Activated CD8-positive, alpha-beta T cell treated with anti-CD3 and anti-CD28 coated beads, Interleukin-2, amount 10 ng/mL, durations not matched to agents 7 days and 5 days (primary cell): ENCODE measurements at regions not wholly inside any gene's neighbourhood (a gene's known extent, or its start where the extent isn't known, plus 50 kb on each side); places are given as distances from the start of the nearest gene placed in this dataset.
A peak's percentile ranks its signal among the peaks of the same experiment; 100 is the strongest.

Source experiments
- ATAC-seq: fragments of 150-1000 bp; cut with Tn5 transposase; one replicate; pipeline ENCODE4 v1.10.0; 2021; ENCODE audit warnings: moderate library complexity
- CTCF ChIA-PET: fragments of 350-600 bp; sonication (Branson Sonifier 250); formaldehyde crosslinking; loops from one replicate; lab custom pipeline; 2021; ENCODE audit warnings: antibody characterized with exemption; lab: Charles Lee
- POLR2A ChIA-PET: fragments of 350-600 bp; sonication (Branson Sonifier 250); formaldehyde crosslinking; loops from one replicate; lab custom pipeline; 2021; ENCODE audit warnings: antibody characterized with exemption; lab: Charles Lee
- DNase-seq: peaks from one replicate; pipeline ENCODE4 v3.0.0-alpha.2; 2020
- H3K27ac Mint-ChIP-seq: one replicate; pipeline ENCODE4 v1.8.0; 2021; ENCODE audit warnings: mild to moderate bottlenecking, mixed read lengths
- H3K27me3 Mint-ChIP-seq: one replicate; pipeline ENCODE4 v1.8.0; 2021; ENCODE audit warnings: low read depth, mixed read lengths
- H3K36me3 Mint-ChIP-seq: one replicate; pipeline ENCODE4 v1.8.0; 2021; ENCODE audit warnings: low read depth, mixed read lengths
- H3K4me1 Mint-ChIP-seq: one replicate; pipeline ENCODE4 v1.8.0; 2021; ENCODE audit warnings: low read depth, mixed read lengths
- H3K4me3 Mint-ChIP-seq: one replicate; pipeline ENCODE4 v1.8.0; 2021; ENCODE audit warnings: mild to moderate bottlenecking, mixed read lengths
- H3K9me3 Mint-ChIP-seq: one replicate; pipeline ENCODE4 v1.8.0; 2022; ENCODE audit warnings: mixed read lengths; ENCODE audit not compliant: insufficient read depth

GRCh38 chr6:3559561-3559960 lies 102.7 kb upstream of the SLC22A23 start:
- DNase-seq (no peak), ATAC-seq (no peak)
- Mint-ChIP-seq H3K27me3 (peaks cover 15% of the 10 kb centered on the region), H3K4me3 (no peak overlapping the region), H3K36me3 (no peaks in the 10 kb centered on the region), H3K4me1 (peaks cover 2% of the 10 kb centered on the region), H3K27ac (no peak overlapping the region), H3K9me3 (no peaks in the 10 kb centered on the region)
- POLR2A ChIA-PET = no interaction called here
- CTCF ChIA-PET = no interaction called here

GRCh38 chr6:3557336-3557735 lies 100.5 kb upstream of the SLC22A23 start:
- H3K27me3 Mint-ChIP-seq = peaks cover 20% of the 10 kb centered on the region
- H3K4me3 Mint-ChIP-seq = no peak overlapping the region
- peaks cover 2% of the 10 kb centered on the region for H3K9me3 Mint-ChIP-seq
- ChIA-PET CTCF (interaction anchor here (1.2 kb wide), 1 partner anchor 12 kb away, joined by 3 read pairs; no protein-coding TSS in a partner anchor), POLR2A (no interaction called here)
- no peak for ATAC-seq
- H3K36me3 Mint-ChIP-seq = no peaks in the 10 kb centered on the region
- H3K4me1 Mint-ChIP-seq = no peaks in the 10 kb centered on the region
- H3K27ac Mint-ChIP-seq = no peak overlapping the region
- no peak for DNase-seq

- peaks cover 2% of the 10 kb centered on the region for H3K9me3 Mint-ChIP-seq
- no peak overlapping the region for H3K4me3 Mint-ChIP-seq
- POLR2A ChIA-PET = no interaction called here
- DNase-seq = no peak
- no peak overlapping the region for H3K27ac Mint-ChIP-seq
- ATAC-seq = no peak
- no peaks in the 10 kb centered on the region for H3K4me1 Mint-ChIP-seq
- H3K27me3 Mint-ChIP-seq = peaks cover 22% of the 10 kb centered on the region
- CTCF ChIA-PET = no interaction called here
- no peaks in the 10 kb centered on the region for H3K36me3 Mint-ChIP-seq
Measured at GRCh38 chr6:3553254-3553653, 96.4 kb upstream of the SLC22A23 start.

GRCh38 chr6:3551716-3552511 lies 95.1 kb upstream of the SLC22A23 start:
- Mint-ChIP-seq H3K36me3 (no peaks in the 10 kb centered on the region), H3K4me1 (no peaks in the 10 kb centered on the region), H3K4me3 (no peak overlapping the region), H3K27ac (no peak overlapping the region), H3K27me3 (peaks cover 22% of the 10 kb centered on the region), H3K9me3 (peaks cover 2% of the 10 kb centered on the region)
- no peak for ATAC-seq
- POLR2A ChIA-PET = no interaction called here
- CTCF ChIA-PET = no interaction called here
- DNase-seq = no peak

GRCh38 chr6:3549314-3549940 lies 92.6 kb upstream of the SLC22A23 start:
- ChIA-PET CTCF (no interaction called here), POLR2A (no interaction called here)
- peaks cover 14% of the 10 kb centered on the region for H3K27me3 Mint-ChIP-seq
- DNase-seq (no peak), ATAC-seq (no peak)
- peaks cover 2% of the 10 kb centered on the region for H3K9me3 Mint-ChIP-seq
- H3K36me3 Mint-ChIP-seq = no peaks in the 10 kb centered on the region
- no peak overlapping the region for H3K4me3 Mint-ChIP-seq
- no peak overlapping the region for H3K27ac Mint-ChIP-seq
- H3K4me1 Mint-ChIP-seq = no peaks in the 10 kb centered on the region

- no peaks in the 10 kb centered on the region for H3K4me1 Mint-ChIP-seq
Measured at GRCh38 chr6:3546121-3546520, 89.3 kb upstream of the SLC22A23 start.

GRCh38 chr6:3545156-3545555 lies 88.3 kb upstream of the SLC22A23 start:
- ChIA-PET POLR2A (no interaction called here), CTCF (no interaction called here)
- no peak for DNase-seq
- H3K36me3 Mint-ChIP-seq = no peaks in the 10 kb centered on the region
- H3K9me3 Mint-ChIP-seq = no peaks in the 10 kb centered on the region
- no peaks in the 10 kb centered on the region for H3K4me1 Mint-ChIP-seq
- H3K27me3 Mint-ChIP-seq = peaks cover 4% of the 10 kb centered on the region
- no peak overlapping the region for H3K27ac Mint-ChIP-seq
- ATAC-seq = no peak
- H3K4me3 Mint-ChIP-seq = no peak overlapping the region

More at GRCh38 chr6:3546121-3546520, 89.3 kb upstream of the SLC22A23 start:
- Mint-ChIP-seq H3K36me3 (no peaks in the 10 kb centered on the region), H3K27ac (no peak overlapping the region), H3K4me3 (no peak overlapping the region), H3K27me3 (peaks cover 5% of the 10 kb centered on the region), H3K9me3 (no peaks in the 10 kb centered on the region)
- DNase-seq (no peak), ATAC-seq (no peak)
- CTCF ChIA-PET = no interaction called here
- POLR2A ChIA-PET = no interaction called here

- H3K27me3 Mint-ChIP-seq = peaks cover 4% of the 10 kb centered on the region
- no peak overlapping the region for H3K4me3 Mint-ChIP-seq
- H3K9me3 Mint-ChIP-seq = no peaks in the 10 kb centered on the region
- H3K4me1 Mint-ChIP-seq = no peaks in the 10 kb centered on the region
- ChIA-PET POLR2A (no interaction called here), CTCF (interaction anchor here (1.2 kb wide), 1 partner anchor 199 kb away, joined by 3 read pairs; no protein-coding TSS in a partner anchor)
- H3K36me3 Mint-ChIP-seq = no peaks in the 10 kb centered on the region
- DNase-seq (no peak), ATAC-seq (no peak)
- H3K27ac Mint-ChIP-seq = no peak overlapping the region
Measured at GRCh38 chr6:3542032-3542640, 85.3 kb upstream of the SLC22A23 start.

- Mint-ChIP-seq H3K27me3 (peaks cover 4% of the 10 kb centered on the region), H3K27ac (no peak overlapping the region), H3K9me3 (no peaks in the 10 kb centered on the region), H3K4me1 (no peaks in the 10 kb centered on the region), H3K36me3 (no peaks in the 10 kb centered on the region), H3K4me3 (no peak overlapping the region)
- POLR2A ChIA-PET = no interaction called here
- ATAC-seq = no peak
- DNase-seq = no peak
- CTCF ChIA-PET = no interaction called here
Measured at GRCh38 chr6:3541006-3541585, 84.2 kb upstream of the SLC22A23 start.

- no peak overlapping the region for H3K27ac Mint-ChIP-seq
- ATAC-seq (no peak), DNase-seq (peak; percentile 4)
- H3K4me3 Mint-ChIP-seq = no peak overlapping the region
- H3K27me3 Mint-ChIP-seq = peaks cover 4% of the 10 kb centered on the region
- H3K4me1 Mint-ChIP-seq = no peaks in the 10 kb centered on the region
- POLR2A ChIA-PET = no interaction called here
- CTCF ChIA-PET = no interaction called here
- H3K36me3 Mint-ChIP-seq = no peaks in the 10 kb centered on the region
- H3K9me3 Mint-ChIP-seq = no peaks in the 10 kb centered on the region
Measured at GRCh38 chr6:3540253-3540820, 83.5 kb upstream of the SLC22A23 start.

- Mint-ChIP-seq H3K27me3 (peaks cover 1% of the 10 kb centered on the region), H3K4me1 (no peaks in the 10 kb centered on the region), H3K27ac (no peak overlapping the region), H3K36me3 (no peaks in the 10 kb centered on the region), H3K9me3 (no peaks in the 10 kb centered on the region), H3K4me3 (no peak overlapping the region)
- DNase-seq (peak; percentile 6), ATAC-seq (no peak)
- ChIA-PET POLR2A (no interaction called here), CTCF (no interaction called here)
Measured at GRCh38 chr6:3538536-3538935, 81.7 kb upstream of the SLC22A23 start.

GRCh38 chr6:3536901-3537300 lies 80.1 kb upstream of the SLC22A23 start:
- ChIA-PET POLR2A (no interaction called here), CTCF (no interaction called here)
- Mint-ChIP-seq H3K9me3 (no peaks in the 10 kb centered on the region), H3K4me3 (no peak overlapping the region), H3K27me3 (no peaks in the 10 kb centered on the region), H3K27ac (no peak overlapping the region), H3K4me1 (no peaks in the 10 kb centered on the region), H3K36me3 (no peaks in the 10 kb centered on the region)
- DNase-seq (no peak), ATAC-seq (no peak)
